HG02678 (cell line): ENCODE measurements at regions not wholly inside any gene's neighbourhood (a gene's known extent, or its start where the extent isn't known, plus 50 kb on each side); places are given as distances from the start of the nearest gene placed in this dataset.
"Not testable (repeated sequence)": the region's sequence is repeated elsewhere in the genome, so short reads cannot be mapped to it uniquely, and the experiment has no call there.

Experiments used
- ATAC-seq: cut with Tn5 transposase; IDR thresholded peaks from one replicate; pipeline ENCODE4 v1.9.1; 2021; ENCODE audit warnings: mild to moderate bottlenecking, moderate library complexity; ENCODE audit not compliant: unreplicated experiment

DNA sequence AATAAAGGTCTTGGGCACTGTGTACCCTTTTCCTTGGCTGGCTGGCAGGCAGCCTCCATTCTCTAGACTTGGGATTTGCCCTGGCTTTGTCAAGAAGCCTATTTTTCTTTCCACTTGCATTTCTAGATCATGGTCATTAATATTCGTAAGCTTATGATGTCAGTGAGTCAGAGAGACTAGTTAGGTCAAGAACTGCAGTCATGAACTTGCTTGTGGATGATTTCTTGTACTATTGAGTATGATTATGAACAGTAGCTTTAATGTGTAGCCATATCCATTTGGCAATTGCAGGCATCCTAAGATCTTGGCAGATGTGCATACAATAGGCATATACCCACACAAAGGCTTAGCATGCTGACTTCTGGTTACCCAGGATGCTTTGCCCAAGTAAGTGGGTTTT lies 186.8 kb upstream of the CLINT1 start:
- ATAC-seq = no peak

DNA sequence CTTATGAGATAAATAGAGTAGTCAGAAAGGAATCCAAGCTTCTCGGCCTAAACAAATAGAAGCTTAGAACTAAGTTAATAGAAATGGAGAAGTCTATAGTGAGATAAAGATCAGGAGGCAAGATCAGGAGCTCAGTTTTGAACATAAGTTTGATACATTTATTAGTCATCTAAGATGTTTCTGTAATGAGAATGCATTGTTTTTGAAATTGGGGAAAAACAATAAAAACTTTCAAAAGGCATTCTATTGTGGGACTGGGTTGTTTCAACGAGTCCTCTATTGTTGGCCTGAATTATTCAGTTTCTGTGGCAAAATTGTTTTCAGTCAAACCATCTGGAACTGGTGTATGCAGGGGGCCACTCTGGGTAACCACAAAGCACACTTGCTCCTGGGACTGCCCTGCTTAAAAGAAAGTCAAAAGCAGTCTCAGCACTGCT lies 181.0 kb upstream of the CLINT1 start:
- ATAC-seq = peak; percentile 93

DNA sequence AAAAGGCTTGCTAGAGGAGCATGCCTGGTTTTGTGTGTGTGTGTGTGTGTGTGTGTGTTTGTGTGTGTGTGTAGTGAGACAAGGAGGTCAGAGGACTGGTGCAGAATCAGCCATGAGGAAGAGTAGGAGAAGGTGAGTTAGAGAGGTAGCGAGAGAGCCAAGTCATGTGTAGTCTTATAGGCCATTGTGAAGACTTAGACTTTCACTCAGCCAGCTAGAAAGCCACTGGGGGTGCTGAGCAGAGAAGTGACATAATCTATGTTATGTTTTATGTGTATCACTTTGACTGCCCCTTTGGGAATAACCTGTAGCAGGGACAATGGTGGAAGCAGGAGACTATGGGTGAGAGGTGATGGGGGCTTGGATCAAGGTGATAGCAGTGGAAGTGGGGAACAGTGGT lies 180.5 kb upstream of the CLINT1 start:
- ATAC-seq = peak; percentile 14

DNA sequence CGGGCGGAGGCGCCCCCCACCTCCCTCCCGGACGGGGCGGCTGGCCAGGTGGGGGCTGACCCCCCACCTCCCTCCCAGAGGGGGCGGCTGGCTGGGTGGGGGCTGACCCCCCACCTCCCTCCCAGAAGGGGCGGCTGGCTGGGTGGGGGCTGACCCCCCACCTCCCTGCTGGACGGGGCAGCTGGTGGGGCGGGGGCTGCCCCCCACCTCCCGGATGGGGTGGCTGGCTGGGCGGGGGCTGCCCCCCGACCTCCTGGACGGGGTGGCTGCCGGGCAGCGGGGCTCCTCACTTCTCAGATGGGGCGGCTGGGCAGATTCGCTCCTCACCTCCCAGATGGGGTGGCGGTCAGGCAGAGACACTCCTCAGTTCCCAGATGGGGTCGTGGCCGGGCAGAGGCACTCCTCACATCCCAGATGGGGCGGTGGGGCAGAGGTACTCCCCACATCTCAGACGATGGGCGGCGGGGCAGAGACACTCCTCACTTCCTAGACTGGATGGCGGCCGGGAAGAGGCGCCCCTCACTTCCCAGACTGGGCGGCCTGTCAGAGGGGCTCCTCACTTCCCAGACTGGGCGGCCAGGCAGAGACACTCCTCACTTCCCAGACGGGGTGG lies 178.1 kb upstream of the CLINT1 start:
- not testable (repeated sequence) for ATAC-seq

DNA sequence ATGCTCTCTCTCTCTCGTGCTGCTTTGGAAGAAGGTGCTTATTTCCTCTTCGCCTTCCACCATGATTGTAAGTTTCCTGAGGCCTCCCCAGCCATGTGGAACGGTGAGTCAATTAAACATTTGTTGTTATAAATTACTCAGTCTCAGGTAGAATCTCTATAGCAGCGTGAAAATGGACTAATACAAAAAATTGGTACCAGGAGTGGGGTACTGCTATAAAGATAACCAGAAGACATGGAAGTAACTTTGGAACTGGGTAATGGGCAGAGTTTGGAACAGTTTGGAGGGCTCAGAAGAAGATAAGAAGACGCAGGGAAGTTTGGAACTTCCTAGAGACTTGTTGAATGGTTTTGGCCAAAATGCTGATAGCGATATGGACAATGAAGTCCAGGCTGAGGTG lies 175.6 kb upstream of the CLINT1 start:
- ATAC-seq = not testable (repeated sequence)

DNA sequence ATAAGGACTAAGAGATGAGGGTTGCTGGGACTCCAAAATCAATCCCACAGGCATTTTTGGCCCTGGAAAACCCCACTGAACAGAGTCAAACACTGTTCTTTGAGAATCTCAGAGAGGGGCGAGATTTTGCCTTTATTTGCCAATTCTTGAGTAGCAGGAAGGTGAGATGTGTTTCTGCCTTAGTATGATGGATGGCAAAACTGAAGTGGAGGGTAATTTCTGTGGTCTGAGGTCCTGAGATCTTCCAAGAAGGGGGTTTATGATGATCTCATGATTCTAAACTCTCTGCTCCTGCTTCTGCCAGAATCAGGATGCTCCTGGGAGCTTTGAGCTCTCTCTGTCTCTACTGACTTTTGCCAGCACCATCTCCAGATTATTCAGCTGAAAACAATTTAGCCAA lies 174.8 kb upstream of the CLINT1 start:
- ATAC-seq = no peak

DNA sequence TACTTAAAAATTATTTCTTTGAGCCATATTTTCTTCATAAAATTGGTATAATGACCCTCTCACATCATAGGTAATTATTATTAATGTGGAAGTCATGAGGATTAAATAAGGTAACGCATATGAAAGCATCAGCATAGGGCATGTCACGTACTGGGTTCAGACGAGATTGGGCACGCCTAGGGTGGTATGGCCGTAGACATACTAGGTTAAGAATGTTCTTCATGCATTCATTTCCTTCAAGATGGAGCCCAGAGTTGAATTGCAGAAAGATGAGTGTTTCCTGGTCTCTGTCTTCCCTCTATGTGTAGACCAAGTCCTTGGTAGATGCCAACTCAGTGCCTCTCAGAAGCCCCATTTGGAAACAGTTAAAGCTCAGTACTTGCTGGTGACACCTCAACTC lies 174.1 kb upstream of the CLINT1 start:
- no peak for ATAC-seq

DNA sequence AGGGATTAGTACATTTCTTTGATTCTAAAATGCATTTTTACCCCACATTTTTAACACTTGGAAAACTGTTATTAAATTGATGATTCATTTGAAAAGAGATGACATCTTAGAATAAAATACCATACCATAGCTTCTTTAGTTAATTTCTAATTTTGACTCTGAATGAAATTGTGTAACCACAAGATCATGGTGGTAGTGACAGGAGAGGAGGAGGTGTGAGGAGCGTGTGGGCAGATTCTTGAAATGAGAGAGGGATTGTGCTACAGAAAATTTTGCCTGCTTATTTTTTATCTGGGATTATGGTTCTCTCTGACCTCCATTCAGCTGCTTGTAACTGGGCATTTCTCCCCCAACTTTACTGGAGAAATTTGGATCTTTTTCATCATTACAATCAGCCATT lies 173.3 kb upstream of the CLINT1 start:
- no peak for ATAC-seq

DNA sequence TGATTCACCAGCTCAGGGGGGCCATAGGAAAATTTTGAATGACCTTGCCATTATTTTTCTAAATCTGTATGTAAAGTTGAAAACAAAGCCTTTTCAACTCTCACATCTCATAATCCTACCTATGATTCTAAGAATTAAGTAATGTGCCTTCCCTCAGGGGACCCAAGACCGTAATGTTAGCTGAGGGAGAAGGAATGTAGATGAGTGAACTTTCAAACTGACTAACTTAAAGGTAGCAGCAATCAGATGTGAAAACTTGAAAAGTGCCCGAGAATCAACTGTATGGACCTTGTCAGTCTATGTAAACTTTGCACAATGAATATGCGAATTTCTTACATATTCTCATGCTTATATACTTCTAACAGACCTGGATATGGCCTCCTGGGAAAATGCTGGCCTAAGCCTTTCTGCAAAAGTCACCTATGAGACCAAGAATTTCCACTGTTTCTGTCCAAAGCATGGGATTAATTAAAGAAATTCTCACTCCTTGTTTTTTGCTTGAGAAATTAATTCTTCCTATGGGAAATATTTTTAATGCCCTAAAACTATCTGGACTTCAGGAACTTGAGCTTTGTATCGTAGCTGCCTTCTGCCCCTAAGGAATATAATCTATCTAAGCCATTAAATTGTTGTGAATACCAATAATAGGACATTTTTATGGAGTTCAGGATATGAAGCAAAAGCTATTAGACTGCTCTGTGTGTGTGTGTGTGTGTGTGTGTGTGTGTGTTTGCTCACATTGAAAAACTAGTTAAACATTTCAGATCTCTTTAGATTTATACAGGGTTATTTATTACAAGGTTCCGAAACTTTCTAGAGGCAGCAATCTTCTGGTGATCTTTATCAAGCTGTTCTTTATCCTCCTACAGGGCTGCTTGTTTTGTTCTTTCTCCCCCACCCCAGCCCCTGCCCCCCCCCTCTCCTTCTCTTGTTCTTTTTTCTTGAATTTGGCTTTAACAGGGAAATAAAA lies 169.1 kb upstream of the CLINT1 start:
- no peak for ATAC-seq

DNA sequence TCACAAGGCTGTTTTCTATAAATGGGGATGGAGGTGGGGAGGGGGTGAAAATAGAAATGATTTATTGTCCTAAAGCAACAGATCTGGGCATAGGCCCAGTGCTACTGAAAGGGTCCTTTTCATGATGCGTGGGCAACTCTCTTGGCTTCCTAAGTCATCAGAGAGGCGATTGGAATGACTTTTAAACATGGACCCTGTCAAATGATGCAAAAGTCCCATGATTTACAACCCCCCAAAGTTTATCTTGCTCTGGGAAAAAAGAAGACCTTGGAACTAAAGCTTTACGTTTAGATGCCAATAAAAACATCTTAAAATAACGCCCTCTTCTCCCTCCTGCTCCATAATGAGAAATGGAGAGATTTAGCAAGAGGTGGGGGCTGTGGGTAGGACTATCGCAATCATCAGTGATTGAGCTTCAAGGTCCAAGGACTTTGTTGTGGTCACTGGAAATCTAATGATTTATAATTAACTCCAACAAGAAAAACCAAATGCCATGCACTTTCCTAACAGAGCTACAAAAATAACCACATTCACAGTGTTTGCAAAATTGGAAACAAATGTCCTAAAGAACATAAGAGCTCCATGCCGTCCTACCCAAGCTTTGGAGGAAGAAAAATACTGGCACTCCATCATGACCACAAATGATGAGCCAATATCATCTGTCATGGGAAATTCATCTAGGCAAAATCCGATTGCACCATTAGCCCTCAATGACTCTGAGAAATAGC lies 167.5 kb upstream of the CLINT1 start:
- ATAC-seq = no peak

DNA sequence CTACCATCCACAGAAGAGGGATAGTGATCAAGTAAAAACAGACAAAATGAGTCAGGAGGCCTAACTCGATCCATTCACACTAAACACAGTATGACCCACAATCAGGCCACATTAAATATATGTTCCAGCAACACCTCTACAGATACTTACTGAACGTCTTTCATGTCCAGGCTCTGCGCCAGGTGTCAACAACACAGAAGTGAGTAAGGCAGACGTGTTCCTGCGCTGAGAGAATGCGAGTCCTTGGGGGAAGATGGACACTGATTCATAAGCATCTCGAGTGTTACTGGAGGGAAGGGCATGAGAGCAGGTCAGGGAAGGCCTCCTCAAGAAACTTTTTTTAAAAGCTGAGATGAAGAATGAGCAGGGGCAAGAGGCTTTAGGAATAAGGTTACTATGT lies 164.3 kb upstream of the CLINT1 start:
- no peak for ATAC-seq

DNA sequence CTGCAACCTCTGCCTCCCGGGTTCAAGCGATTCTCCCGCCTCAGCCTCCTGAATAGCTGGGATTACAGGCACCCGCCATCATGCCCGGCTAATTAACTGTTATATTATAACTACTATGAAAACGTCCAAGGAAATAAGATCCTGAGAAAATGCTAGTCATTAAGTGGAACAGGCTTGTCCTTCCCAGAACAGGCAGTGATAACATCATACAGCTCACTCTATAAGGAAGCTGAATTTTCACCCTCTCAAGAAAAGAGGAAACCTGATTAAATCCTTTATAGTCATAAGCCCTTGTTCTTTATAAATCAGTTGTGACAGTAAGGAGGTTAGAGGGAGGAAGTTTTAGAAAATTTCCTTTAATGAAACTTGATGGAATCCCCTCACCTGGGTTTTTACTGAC lies 163.9 kb upstream of the CLINT1 start:
- ATAC-seq = no peak

DNA sequence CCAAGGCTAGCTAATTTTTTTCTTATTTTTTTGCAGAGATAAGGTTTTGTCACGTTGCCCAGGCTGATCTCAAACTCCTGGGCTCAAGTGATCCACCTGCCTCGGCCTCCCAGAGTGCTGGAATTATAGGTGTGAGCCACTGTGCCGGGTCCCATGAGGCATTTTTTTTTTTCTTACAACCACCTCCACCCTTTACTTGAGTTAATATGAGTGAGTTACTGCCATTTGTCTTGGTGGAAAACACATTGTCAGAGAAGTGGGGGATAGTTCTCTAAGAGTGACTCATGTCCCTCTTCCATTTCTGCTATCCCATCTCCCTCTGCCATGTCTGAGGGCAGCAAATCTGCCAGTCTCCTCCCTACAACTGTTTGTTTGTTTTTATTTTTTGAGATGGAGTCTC lies 163.4 kb upstream of the CLINT1 start:
- no peak for ATAC-seq

DNA sequence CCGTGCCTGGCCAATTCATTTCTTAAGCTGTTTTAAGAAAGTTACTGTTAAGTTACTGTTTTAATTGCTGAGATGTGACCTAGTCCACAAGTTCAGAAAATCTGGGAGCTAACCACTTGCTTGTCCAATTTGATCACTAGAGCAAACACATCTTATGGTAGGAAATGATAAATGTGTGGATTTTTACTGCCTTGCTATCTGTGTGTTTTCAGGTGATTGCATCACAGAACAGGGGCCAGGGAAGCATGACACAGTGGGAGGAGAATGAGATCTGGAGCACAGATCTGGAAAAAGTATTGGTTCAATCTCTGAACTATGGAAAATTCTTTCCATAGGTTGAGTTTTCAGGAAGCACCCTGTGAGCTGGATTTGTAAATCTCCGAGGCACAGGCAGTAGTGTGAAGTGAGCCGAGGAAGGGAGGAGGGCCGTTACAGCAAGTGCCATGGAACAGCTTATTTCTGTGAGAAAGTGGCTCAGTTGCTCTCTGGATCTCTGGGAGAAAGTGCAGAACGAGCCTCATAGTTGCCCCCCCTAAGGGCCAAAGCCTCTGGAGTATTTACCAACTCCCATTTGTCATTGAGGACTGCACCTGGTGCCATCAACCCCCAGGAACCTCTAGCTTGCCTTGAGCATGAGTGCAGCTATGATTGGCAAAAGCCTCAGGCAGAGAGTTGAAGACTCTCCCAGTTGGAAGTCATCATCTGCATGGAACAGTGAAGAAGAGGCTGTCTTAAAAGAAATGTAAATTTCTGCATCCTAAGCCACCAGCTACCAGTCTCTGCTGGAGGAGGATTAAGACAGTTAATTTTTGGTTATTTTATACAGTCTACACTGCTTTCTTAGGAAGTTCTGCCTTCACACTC lies 161.8 kb upstream of the CLINT1 start:
- no peak for ATAC-seq

DNA sequence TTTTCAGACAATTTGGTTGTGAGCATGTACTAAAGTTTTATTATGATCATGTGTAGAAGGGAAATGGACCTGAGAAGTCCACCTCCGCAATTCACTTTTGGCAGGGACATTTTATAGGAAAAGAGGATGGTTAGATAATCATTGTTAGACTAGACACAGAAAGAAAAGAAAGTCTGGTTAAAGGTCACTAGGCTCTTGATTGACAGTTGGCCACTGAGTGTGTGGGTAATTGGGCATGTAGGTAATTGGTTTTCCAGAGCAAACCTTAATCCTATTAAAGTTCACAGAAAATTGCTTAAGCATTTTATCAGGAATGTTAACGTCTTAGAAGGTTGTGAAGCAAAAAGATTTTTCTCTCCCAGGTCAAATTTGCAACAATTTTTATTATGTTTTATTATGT lies 158.5 kb upstream of the CLINT1 start:
- ATAC-seq = no peak

DNA sequence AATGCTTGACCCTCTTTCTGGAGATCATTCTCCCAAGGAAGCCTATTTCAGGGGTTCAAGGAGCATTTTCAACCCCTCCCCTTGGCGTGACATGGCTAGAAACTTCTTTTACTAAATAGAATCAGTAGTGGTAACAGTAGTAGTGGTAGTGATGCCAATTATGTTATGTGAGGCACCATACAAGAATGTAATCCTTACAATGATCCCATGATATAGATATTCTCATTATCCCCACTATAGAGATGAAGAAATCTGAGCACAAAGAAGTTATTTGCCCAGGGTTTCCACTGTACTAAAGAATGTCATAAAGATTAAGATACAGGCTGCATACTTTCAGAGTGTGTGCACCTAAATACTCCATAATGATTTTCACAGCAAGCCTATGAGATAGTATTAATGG lies 155.4 kb upstream of the CLINT1 start:
- no peak for ATAC-seq

DNA sequence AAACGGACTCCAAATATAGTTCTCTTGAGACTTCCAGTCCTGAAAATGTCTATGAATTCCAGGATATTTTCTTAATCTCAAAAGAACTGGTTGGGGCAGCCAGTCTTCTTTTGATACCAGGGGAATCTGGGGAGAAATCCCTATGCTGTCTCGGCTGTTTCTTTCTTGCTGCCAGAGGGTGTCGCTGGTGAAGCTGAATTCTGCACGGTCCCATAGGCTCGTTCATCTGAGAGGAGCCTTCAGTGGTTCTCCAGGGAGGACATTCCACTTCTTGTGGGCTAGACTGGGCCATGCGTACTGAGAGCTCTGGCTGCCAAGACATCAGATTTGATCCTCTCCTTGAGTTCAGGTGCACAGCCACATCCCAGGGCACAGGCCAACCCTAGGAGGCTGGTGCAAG lies 155.0 kb upstream of the CLINT1 start:
- no peak for ATAC-seq

DNA sequence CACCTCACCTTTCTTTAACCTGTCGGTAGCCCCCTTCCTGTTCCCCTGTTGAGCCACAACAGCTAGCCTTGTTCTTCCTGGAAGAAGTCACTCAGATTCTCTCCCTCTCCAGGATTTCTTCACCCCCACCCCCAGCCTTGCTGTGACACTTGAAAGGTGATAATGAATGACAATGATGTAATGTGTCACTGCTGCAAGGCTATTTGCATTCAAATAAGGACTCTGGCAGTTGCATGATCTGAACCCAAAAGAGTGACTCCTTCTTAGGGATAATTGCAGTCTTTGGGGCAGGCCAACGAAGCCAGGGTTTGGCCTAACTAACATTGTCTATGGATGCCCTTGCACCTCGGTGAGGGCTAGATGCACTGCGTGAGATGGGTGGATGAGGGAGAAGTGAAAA lies 154.4 kb upstream of the CLINT1 start:
- ATAC-seq = no peak

DNA sequence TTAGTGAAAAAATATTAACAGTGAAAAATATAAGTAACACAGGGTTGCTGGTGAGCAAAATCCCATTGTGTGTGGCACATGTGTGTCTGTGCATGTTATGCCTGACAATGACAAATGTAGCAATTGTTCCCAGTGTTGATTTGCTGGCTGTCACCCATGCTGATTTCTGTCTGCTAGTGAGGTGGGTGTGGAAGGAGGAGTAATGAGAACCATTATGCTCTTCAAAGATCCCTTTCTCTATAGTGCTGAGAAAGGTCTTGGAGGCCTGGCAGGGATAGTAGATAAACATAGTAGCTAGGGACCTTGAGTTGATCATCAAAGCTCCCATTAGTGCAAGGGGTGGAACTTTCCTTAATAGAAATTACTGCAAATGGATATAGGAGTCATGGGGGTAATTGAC lies 152.5 kb upstream of the CLINT1 start:
- no peak for ATAC-seq

DNA sequence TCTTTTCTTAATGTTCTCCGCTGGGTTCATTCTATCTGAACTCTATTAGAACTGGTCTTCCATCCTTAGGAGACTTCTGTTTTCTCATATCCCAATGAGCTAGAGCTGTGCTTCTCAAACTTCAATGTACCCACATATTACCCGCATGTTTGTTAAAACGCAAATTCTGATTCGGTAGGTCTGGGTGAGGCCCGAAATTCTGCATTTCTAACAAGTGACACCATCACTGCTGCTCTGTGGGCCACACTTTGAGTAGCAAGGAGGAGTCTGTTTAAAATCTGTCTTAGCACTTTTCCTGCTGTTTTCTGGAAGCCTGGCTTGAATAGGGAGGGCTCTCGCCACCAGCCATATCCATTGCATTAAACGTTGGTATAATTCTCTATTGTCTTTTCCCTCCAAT lies 151.9 kb upstream of the CLINT1 start:
- no peak for ATAC-seq

DNA sequence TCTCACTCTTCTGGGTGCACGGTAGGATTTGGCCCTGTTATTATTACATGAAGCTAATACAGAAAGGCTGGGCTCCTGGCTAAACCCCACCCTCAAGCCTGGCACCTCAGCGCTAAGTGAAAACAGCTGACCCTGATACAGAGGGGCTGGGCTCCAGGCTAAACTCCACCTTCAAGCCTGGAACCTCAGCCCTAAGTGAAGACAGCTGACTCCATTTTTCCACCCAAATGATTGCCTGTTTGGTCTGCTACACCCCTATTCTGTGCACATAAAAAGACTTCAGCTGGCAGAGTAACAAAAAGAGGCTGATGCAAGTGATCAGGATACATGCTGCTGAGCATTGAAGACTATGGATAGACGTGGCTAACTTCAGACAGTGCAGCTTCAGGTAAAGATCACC lies 148.4 kb upstream of the CLINT1 start:
- ATAC-seq = no peak
